ENCODE measurements at regions not wholly inside any gene's neighbourhood (a gene's known extent, or its start where the extent isn't known, plus 50 kb on each side); places are given as distances from the start of the nearest gene placed in this dataset.

GRCh38 chr6:6863970-6864639 is 243.7 kb upstream of the RREB1 start:
- Histone ChIP-seq H3K36me3 (ENCODE audit: insufficient read depth, low read length, poor library complexity, severe bottlenecking) (no peaks in the 10 kb centered on the region), H3K27ac (ENCODE audit: low read depth, low read length, poor library complexity, severe bottlenecking) (no peak overlapping the region), H3K4me1 (ENCODE audit: insufficient read depth, low read length, poor library complexity, severe bottlenecking) (peaks cover 8% of the 10 kb centered on the region), H3K9me3 (ENCODE audit: low read depth, low read length, poor library complexity, severe bottlenecking) (no peaks in the 10 kb centered on the region), H3K4me3 (ENCODE audit: low read depth, low read length, poor library complexity, severe bottlenecking) (no peak overlapping the region), H3K27me3 (replicated peaks; ENCODE audit: insufficient read depth, low read depth, low read length, poor library complexity) (no peaks in the 10 kb centered on the region)
- POLR2A ChIA-PET (ENCODE audit: low non-redundant PET) = no interaction called here
- intact Hi-C loops (cut with micrococcal nuclease; ENCODE audit: unreplicated experiment) = no loop called here
- TF ChIP-seq EZH2 (IDR thresholded peaks at IDR 0.05; ENCODE audit: borderline replicate concordance, low read depth, low read length, poor library complexity, severe bottlenecking) (no peak), CTCF (conservative IDR thresholded peaks at IDR 0.05; ENCODE audit: low read depth, low read length) (no peak)
- CTCF ChIA-PET = no interaction called here
- DNase-seq (ENCODE audit: low spot score) = no peak
- BruUV-seq (replicated peaks) = no TSS peak

GRCh38 chr6:6865611-6866010 is 242.2 kb upstream of the RREB1 start:
- intact Hi-C loops (cut with micrococcal nuclease; ENCODE audit: unreplicated experiment) = no loop called here

GRCh38 chr6:6866656-6867403 is 240.9 kb upstream of the RREB1 start:
- no peak for DNase-seq (ENCODE audit: low spot score)
- TF ChIP-seq EZH2 (IDR thresholded peaks at IDR 0.05; ENCODE audit: borderline replicate concordance, low read depth, low read length, poor library complexity, severe bottlenecking) (no peak), CTCF (conservative IDR thresholded peaks at IDR 0.05; ENCODE audit: low read depth, low read length) (no peak)
- H3K4me1 ChIP-seq (ENCODE audit: insufficient read depth, low read length, poor library complexity, severe bottlenecking) = no peaks in the 10 kb centered on the region
- H3K27ac ChIP-seq (ENCODE audit: low read depth, low read length, poor library complexity, severe bottlenecking) = no peak overlapping the region
- no peaks in the 10 kb centered on the region for H3K9me3 ChIP-seq (ENCODE audit: low read depth, low read length, poor library complexity, severe bottlenecking)
- POLR2A ChIA-PET (ENCODE audit: low non-redundant PET) = no interaction called here
- no TSS peak for BruUV-seq (replicated peaks)
- H3K36me3 ChIP-seq (ENCODE audit: insufficient read depth, low read length, poor library complexity, severe bottlenecking) = no peaks in the 10 kb centered on the region
- H3K27me3 ChIP-seq (replicated peaks; ENCODE audit: insufficient read depth, low read depth, low read length, poor library complexity) = no peaks in the 10 kb centered on the region
- H3K4me3 ChIP-seq (ENCODE audit: low read depth, low read length, poor library complexity, severe bottlenecking) = no peak overlapping the region
- CTCF ChIA-PET = no interaction called here
- intact Hi-C loops (cut with micrococcal nuclease; ENCODE audit: unreplicated experiment) = no loop called here

More at GRCh38 chr6:6865611-6866010, 242.2 kb upstream of the RREB1 start:
- no TSS peak for BruUV-seq (replicated peaks)
- no peaks in the 10 kb centered on the region for H3K27me3 ChIP-seq (replicated peaks; ENCODE audit: insufficient read depth, low read depth, low read length, poor library complexity)
- DNase-seq (ENCODE audit: low spot score) = no peak
- ChIA-PET CTCF (interaction anchor here (0.6 kb wide), 1 partner anchor 132 kb away, joined by 4 read pairs; no protein-coding TSS in a partner anchor), POLR2A (ENCODE audit: low non-redundant PET) (no interaction called here)
- TF ChIP-seq CTCF (conservative IDR thresholded peaks at IDR 0.05; ENCODE audit: low read depth, low read length) = no peak
- no peak for TF ChIP-seq EZH2 (IDR thresholded peaks at IDR 0.05; ENCODE audit: borderline replicate concordance, low read depth, low read length, poor library complexity, severe bottlenecking)
- no peaks in the 10 kb centered on the region for H3K36me3 ChIP-seq (ENCODE audit: insufficient read depth, low read length, poor library complexity, severe bottlenecking)
- H3K4me1 ChIP-seq (ENCODE audit: insufficient read depth, low read length, poor library complexity, severe bottlenecking) = no peaks in the 10 kb centered on the region
- H3K4me3 ChIP-seq (ENCODE audit: low read depth, low read length, poor library complexity, severe bottlenecking) = no peak overlapping the region
- H3K9me3 ChIP-seq (ENCODE audit: low read depth, low read length, poor library complexity, severe bottlenecking) = no peaks in the 10 kb centered on the region
- H3K27ac ChIP-seq (ENCODE audit: low read depth, low read length, poor library complexity, severe bottlenecking) = no peak overlapping the region
